Activated CD8-positive, alpha-beta T cell treated with anti-CD3 and anti-CD28 coated beads for 36 hours (primary cell): ENCODE measurements at regions not wholly inside any gene's neighbourhood (a gene's known extent, or its start where the extent isn't known, plus 50 kb on each side); places are given as distances from the start of the nearest gene placed in this dataset.

Source experiments
- ATAC-seq: fragments of 200-7000 bp; cut with Tn5 transposase; one replicate; pipeline ENCODE4 v1.10.0; 2021; ENCODE audit warnings: mild to moderate bottlenecking, moderate library complexity
- CTCF ChIA-PET: fragments of 350-600 bp; sonication (Branson Sonifier 250); formaldehyde crosslinking; loops from one replicate; lab custom pipeline; 2021; ENCODE audit warnings: antibody characterized with exemption; lab: Charles Lee
- POLR2A ChIA-PET: fragments of 350-600 bp; sonication (Branson Sonifier 250); formaldehyde crosslinking; loops from one replicate; lab custom pipeline; 2021; ENCODE audit warnings: antibody characterized with exemption; lab: Charles Lee
- DNase-seq: peaks from one replicate; pipeline ENCODE4 v3.0.0-alpha.2; 2020
- H3K27ac Mint-ChIP-seq: one replicate; pipeline ENCODE4 v1.8.0; 2021; ENCODE audit warnings: mild to moderate bottlenecking, mixed read lengths
- H3K27me3 Mint-ChIP-seq: one replicate; pipeline ENCODE4 v1.8.0; 2021; ENCODE audit warnings: mixed read lengths
- H3K36me3 Mint-ChIP-seq: one replicate; pipeline ENCODE4 v1.8.0; 2021; ENCODE audit warnings: low read depth, mixed read lengths
- H3K4me1 Mint-ChIP-seq: one replicate; pipeline ENCODE4 v1.8.0; 2021; ENCODE audit warnings: low read depth, mixed read lengths
- H3K4me3 Mint-ChIP-seq: one replicate; pipeline ENCODE4 v1.8.0; 2021; ENCODE audit warnings: mild to moderate bottlenecking, moderate library complexity, mixed read lengths
- H3K9me3 Mint-ChIP-seq: one replicate; pipeline ENCODE4 v1.8.0; 2021; ENCODE audit warnings: mixed read lengths
- CTCF ChIP-seq: fragments of 200-600 bp; IDR thresholded peaks from one replicate; pipeline ENCODE4 v1.8.0; 2022; ENCODE audit warnings: antibody characterized with exemption, mild to moderate bottlenecking
- intact Hi-C: fragments of 100-400 bp; cut with micrococcal nuclease; formaldehyde crosslinking; loops from one replicate; pipeline ENCODE4 v1.10.0; 2022

DNA sequence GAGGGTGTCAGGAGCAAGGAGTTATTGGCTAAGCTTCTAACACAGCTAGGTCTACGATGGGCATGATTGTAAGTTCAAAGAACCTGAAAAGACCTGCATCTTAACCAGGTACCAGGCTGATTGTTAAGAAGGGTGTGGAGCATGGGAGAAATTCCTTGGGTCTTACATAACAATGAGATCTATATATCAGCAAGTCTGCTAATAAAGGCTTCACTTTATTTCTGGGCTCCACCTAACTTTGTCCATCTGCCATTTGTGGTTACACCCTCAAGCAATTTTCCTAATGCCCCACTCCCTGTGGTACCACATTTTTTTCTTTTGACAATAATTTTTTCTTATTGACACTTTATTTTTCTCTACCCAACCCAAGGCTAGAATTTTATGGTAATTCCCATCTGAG, 223.5 kb upstream of the JAG1 start:
- ChIA-PET POLR2A (interaction anchor here (0.7 kb wide), 1 partner anchor 411 kb away, joined by 3 read pairs; no protein-coding TSS in a partner anchor), CTCF (no interaction called here)
- Mint-ChIP-seq H3K36me3 (no peaks in the 10 kb centered on the region), H3K27me3 (no peaks in the 10 kb centered on the region), H3K27ac (no peak overlapping the region), H3K4me1 (no peaks in the 10 kb centered on the region), H3K9me3 (no peaks in the 10 kb centered on the region), H3K4me3 (no peak overlapping the region)
- intact Hi-C loops = no loop called here
- no peak for ATAC-seq
- DNase-seq = no peak
- TF ChIP-seq CTCF = no peak

DNA sequence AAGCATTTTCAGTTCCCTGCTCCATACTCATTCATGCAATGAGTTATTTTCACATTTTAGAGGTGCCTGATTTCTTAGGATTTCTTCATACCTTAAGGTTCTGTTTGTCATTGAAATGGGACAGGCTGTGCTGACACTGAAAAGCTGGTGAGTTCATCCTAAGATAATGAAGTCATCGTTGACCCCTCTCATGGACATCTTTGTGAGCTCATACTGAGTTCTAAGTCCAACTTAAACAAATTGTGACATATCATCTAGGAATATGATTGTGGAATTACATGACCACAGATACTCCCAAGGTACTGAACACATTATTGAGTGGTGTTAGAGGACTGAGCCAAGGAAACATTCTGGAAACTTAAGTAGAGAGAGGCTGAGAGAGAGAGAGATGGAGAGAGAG, 224.8 kb upstream of the JAG1 start:
- H3K4me3 Mint-ChIP-seq = no peak overlapping the region
- no peak overlapping the region for H3K27ac Mint-ChIP-seq
- ChIA-PET CTCF (no interaction called here), POLR2A (no interaction called here)
- no peaks in the 10 kb centered on the region for H3K4me1 Mint-ChIP-seq
- H3K27me3 Mint-ChIP-seq = no peaks in the 10 kb centered on the region
- H3K9me3 Mint-ChIP-seq = no peaks in the 10 kb centered on the region
- no peaks in the 10 kb centered on the region for H3K36me3 Mint-ChIP-seq
- intact Hi-C loops = no loop called here
- no peak for DNase-seq
- no peak for ATAC-seq
- no peak for TF ChIP-seq CTCF

- no peak for TF ChIP-seq CTCF
- CTCF ChIA-PET = interaction anchor here (0.6 kb wide), 1 partner anchor 10 kb away, joined by 3 read pairs; no protein-coding TSS in a partner anchor
- no peaks in the 10 kb centered on the region for H3K9me3 Mint-ChIP-seq
Observed at GRCh38 chr20:10902174-10902573, 228.4 kb upstream of the JAG1 start.

GRCh38 chr20:10902576-10903282, 228.9 kb upstream of the JAG1 start:
- ChIA-PET POLR2A (no interaction called here), CTCF (interaction anchor here (0.6 to 1.0 kb wide), 2 partner anchors 10 to 15 kb away, joined by 3 to 4 read pairs; no protein-coding TSS in a partner anchor)
- TF ChIP-seq CTCF = no peak
- Mint-ChIP-seq H3K9me3 (no peaks in the 10 kb centered on the region), H3K4me1 (no peaks in the 10 kb centered on the region), H3K4me3 (no peak overlapping the region), H3K27ac (no peak overlapping the region), H3K27me3 (no peaks in the 10 kb centered on the region), H3K36me3 (no peaks in the 10 kb centered on the region)
- intact Hi-C loops = no loop called here
- ATAC-seq = no peak
- DNase-seq = no peak

More at GRCh38 chr20:10902174-10902573, 228.4 kb upstream of the JAG1 start:
- H3K27ac Mint-ChIP-seq = no peak overlapping the region
- H3K36me3 Mint-ChIP-seq = no peaks in the 10 kb centered on the region
- ATAC-seq = no peak
- intact Hi-C loops = no loop called here
- no peak for DNase-seq
- no peak overlapping the region for H3K4me3 Mint-ChIP-seq
- POLR2A ChIA-PET = no interaction called here
- H3K4me1 Mint-ChIP-seq = no peaks in the 10 kb centered on the region
- no peaks in the 10 kb centered on the region for H3K27me3 Mint-ChIP-seq

GRCh38 chr20:10906834-10907233, 233.0 kb upstream of the JAG1 start:
- no peaks in the 10 kb centered on the region for H3K36me3 Mint-ChIP-seq
- TF ChIP-seq CTCF = no peak
- DNase-seq = no peak
- H3K27ac Mint-ChIP-seq = no peak overlapping the region
- no peak for ATAC-seq
- POLR2A ChIA-PET = no interaction called here
- no peaks in the 10 kb centered on the region for H3K9me3 Mint-ChIP-seq
- intact Hi-C loops = no loop called here
- CTCF ChIA-PET = no interaction called here
- H3K4me1 Mint-ChIP-seq = no peaks in the 10 kb centered on the region
- H3K27me3 Mint-ChIP-seq = peaks cover 2% of the 10 kb centered on the region
- H3K4me3 Mint-ChIP-seq = no peak overlapping the region
